HepG2 (cell line): ENCODE measurements at regions not wholly inside any gene's neighbourhood (a gene's known extent, or its start where the extent isn't known, plus 50 kb on each side); places are given as distances from the start of the nearest gene placed in this dataset.

Source experiments
- ATAC-seq: fragments of 200-7000 bp; cut with Tn5 transposase; 3 replicates; pipeline ENCODE4 v1.9.1; 2020; ENCODE audit warnings: mild to moderate bottlenecking, moderate library complexity
- BruUV-seq: library from RNA; stranded (reverse); fragments of 400-500 nt; replicated peaks from 2 replicates; lab custom pipeline; 2021; lab: Mats Ljungman, UMichigan
- CTCF ChIA-PET: fragments of 300-600 bp; formaldehyde crosslinking; extraction: SDS; loops from one replicate; lab custom pipeline; 2021; ENCODE audit warnings: low total read pairs, inconsistent platforms, low intra/inter-chr PET ratio; lab: Yijun Ruan, JAX
- POLR2A ChIA-PET: fragments of 350-600 bp; sonication (Branson Sonifier 250); formaldehyde crosslinking; loops from one replicate; lab custom pipeline; 2020; ENCODE audit warnings: antibody characterized with exemption, inconsistent platforms; lab: Yijun Ruan, JAX
- DNase-seq: peaks from one replicate; pipeline ENCODE4 v3.0.0-alpha.2; 2015; ENCODE audit warnings: low spot score
- FAIRE-seq: peaks from 3 replicates; lab custom pipeline; 2011; peaks lifted over from hg19 to GRCh38; lab: Jason Lieb, UNC
- H2AFZ ChIP-seq: one replicate; pipeline ENCODE4 v1.6.1; 2011; ENCODE audit warnings: low read length, inconsistent platforms
- H3K27ac ChIP-seq: fragments of 300-600 bp; 3 replicates; pipeline ENCODE4 v1.8.0; 2011; ENCODE audit warnings: mixed run types, mild to moderate bottlenecking, mixed read lengths, low read length, inconsistent platforms; ENCODE audit not compliant: insufficient read depth; ENCODE audit errors: extremely low read length
- H3K27me3 ChIP-seq, 2 experiments: fragments of 200-600 bp in 1 of 2; 2 replicates in 1 of 2; 3 replicates in 1 of 2; pipeline versions ENCODE4 v1.6.0 to v1.8.0; 2011; ENCODE audit warnings: low read length in 2 of 2, mild to moderate bottlenecking in 2 of 2, moderate library complexity in 2 of 2, inconsistent platforms in 1 of 2; ENCODE audit not compliant: insufficient read depth in 2 of 2, control insufficient read depth in 1 of 2
- H3K36me3 ChIP-seq, 2 experiments: fragments of 200-600 bp in 1 of 2; replicated peaks in 1 of 2; 2 replicates in 1 of 2; 3 replicates in 1 of 2; pipeline versions ENCODE4 v1.5.1 to v1.8.0; 2011; ENCODE audit warnings: low read length in 2 of 2, inconsistent platforms in 1 of 2; ENCODE audit not compliant: insufficient read depth in 2 of 2, control insufficient read depth in 1 of 2
- H3K4me1 ChIP-seq: 2 replicates; pipeline ENCODE4 v1.5.1; 2012; ENCODE audit warnings: low read length, inconsistent platforms; ENCODE audit not compliant: insufficient read depth
- H3K4me2 ChIP-seq: 2 replicates; pipeline ENCODE4 v1.6.0; 2011; ENCODE audit warnings: low read depth, low read length, inconsistent platforms
- H3K4me3 ChIP-seq, 3 experiments: fragments of 200-600 bp in 1 of 3; sonication (generic), shearing (Covaris generic) in 1 of 3; replicated peaks in 1 of 3; 2 replicates each; pipeline ENCODE4 v1.5.1; 2011 to 2016; ENCODE audit warnings: low read length in 3 of 3, inconsistent platforms in 2 of 3, low read depth in 2 of 3, mild to moderate bottlenecking in 2 of 3, control low read depth in 1 of 3, mixed read lengths in 1 of 3; ENCODE audit not compliant: insufficient read depth in 1 of 3
- H3K79me2 ChIP-seq: one replicate; pipeline ENCODE4 v1.6.1; 2011; ENCODE audit warnings: low read length, inconsistent platforms; ENCODE audit not compliant: insufficient read depth
- H3K9ac ChIP-seq: 2 replicates; pipeline ENCODE4 v1.6.0; 2011; ENCODE audit warnings: mild to moderate bottlenecking, low read depth, low read length, inconsistent platforms; ENCODE audit not compliant: insufficient read depth
- H3K9me3 ChIP-seq: 2 replicates; pipeline ENCODE4 v1.5.1; 2012; ENCODE audit warnings: mild to moderate bottlenecking, low read length
- H4K20me1 ChIP-seq: 2 replicates; pipeline ENCODE4 v1.6.0; 2011; ENCODE audit warnings: inconsistent platforms, mild to moderate bottlenecking, low read length, moderate library complexity; ENCODE audit not compliant: insufficient read depth
- ONECUT2 ChIP-seq: sonication (generic); formaldehyde crosslinking; IDR thresholded peaks from 2 replicates; pipeline ENCODE4 v1.4.0; 2020; ENCODE audit warnings: missing genetic modification reagents
- RORA ChIP-seq: sonication (generic); formaldehyde crosslinking; IDR thresholded peaks from 2 replicates; pipeline ENCODE4 v1.5.0; 2020; ENCODE audit warnings: mild to moderate bottlenecking, missing genetic modification reagents, moderate library complexity
- WGBS: methylation state at CpG from one replicate; pipeline ENCODE4 v1.1.6; 2017; ENCODE audit warnings: low lambda C conversion rate; 5-methylcytosine and 5-hydroxymethylcytosine counted together
- in situ Hi-C: cut with HindIII; loops from 2 replicates; pipeline ENCODE4 v1.10.0; 2017; ENCODE audit warnings: low pct_unique_long_range_greater_than_20kb; ENCODE audit not compliant: extremely low pct_ligation_motif_present
- intact Hi-C: fragments of 100-400 bp; cut with micrococcal nuclease; formaldehyde crosslinking; loops from one replicate; pipeline ENCODE4 v1.10.0; 2022; ENCODE audit not compliant: unreplicated experiment
- TF ChIP-seq, protein P1 (sequence below): sonication (generic); formaldehyde crosslinking; IDR thresholded peaks from 2 replicates; pipeline ENCODE4 v1.4.0; 2020; ENCODE audit warnings: mild to moderate bottlenecking, missing genetic modification reagents
- TF ChIP-seq, protein P2 (sequence below): sonication (generic); formaldehyde crosslinking; IDR thresholded peaks from 2 replicates; pipeline ENCODE4 v1.5.0; 2020; ENCODE audit warnings: missing genetic modification reagents
- TF ChIP-seq, protein P3 (sequence below): sonication (generic); formaldehyde crosslinking; IDR thresholded peaks from 2 replicates; pipeline ENCODE4 v1.8.0; 2022; ENCODE audit warnings: missing genetic modification reagents, mild to moderate bottlenecking, borderline replicate concordance
- TF ChIP-seq, protein P4 (sequence below): sonication (generic); formaldehyde crosslinking; IDR thresholded peaks from 2 replicates; pipeline ENCODE4 v1.4.0; 2020; ENCODE audit warnings: missing genetic modification reagents

DNA sequence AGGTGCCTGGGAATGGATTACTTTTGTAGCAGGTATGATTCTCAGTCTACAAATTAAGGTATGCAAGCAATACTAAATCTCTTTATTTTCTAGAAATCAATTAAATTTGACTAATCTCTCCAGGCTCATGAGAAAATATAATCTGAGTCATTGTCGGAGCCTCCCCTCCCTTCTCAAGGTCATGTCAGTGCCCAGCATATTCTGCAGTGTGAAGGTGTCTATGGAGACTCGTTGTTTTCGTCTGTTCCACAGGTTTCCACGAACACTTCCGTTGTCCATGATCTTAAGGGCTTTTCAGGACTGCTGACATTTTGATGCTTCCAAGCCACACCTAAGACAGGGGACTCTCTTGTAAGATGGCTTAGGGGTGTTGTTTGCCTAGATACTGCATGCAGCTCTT lies 56.6 kb upstream of the SCOC start:
- WGBS = 75% methylated on average over 5 of the region's 5 CpGs
- ATAC-seq (no peak), DNase-seq (no peak), FAIRE-seq (no peak)
- ChIA-PET CTCF (no interaction called here), POLR2A (no interaction called here)
- BruUV-seq = no TSS peak
- H3K27ac ChIP-seq = no peak overlapping the region
- no peak overlapping the region for H3K4me2 ChIP-seq
- H2AFZ ChIP-seq = no peak overlapping the region
- H3K4me3 ChIP-seq = no peak overlapping the region
- intact Hi-C loops (no loop called here), in situ Hi-C loops (no loop called here)
- no peaks in the 10 kb centered on the region for H3K4me1 ChIP-seq
- H3K36me3 ChIP-seq = no peaks in the 10 kb centered on the region
- H3K9me3 ChIP-seq = no peaks in the 10 kb centered on the region
- H3K27me3 ChIP-seq = peaks cover 0 to 5% of the 10 kb centered on the region in 2 experiments; a peak in 1 of 5 replicates
- no peak overlapping the region for H3K9ac ChIP-seq
- H4K20me1 ChIP-seq = no peaks in the 10 kb centered on the region
- H3K79me2 ChIP-seq = no peaks in the 10 kb centered on the region
- TF ChIP-seq ONECUT2 (CRISPR knock-in tag) (no peak), RORA (no peak)
- TF ChIP-seq, protein P1, sequence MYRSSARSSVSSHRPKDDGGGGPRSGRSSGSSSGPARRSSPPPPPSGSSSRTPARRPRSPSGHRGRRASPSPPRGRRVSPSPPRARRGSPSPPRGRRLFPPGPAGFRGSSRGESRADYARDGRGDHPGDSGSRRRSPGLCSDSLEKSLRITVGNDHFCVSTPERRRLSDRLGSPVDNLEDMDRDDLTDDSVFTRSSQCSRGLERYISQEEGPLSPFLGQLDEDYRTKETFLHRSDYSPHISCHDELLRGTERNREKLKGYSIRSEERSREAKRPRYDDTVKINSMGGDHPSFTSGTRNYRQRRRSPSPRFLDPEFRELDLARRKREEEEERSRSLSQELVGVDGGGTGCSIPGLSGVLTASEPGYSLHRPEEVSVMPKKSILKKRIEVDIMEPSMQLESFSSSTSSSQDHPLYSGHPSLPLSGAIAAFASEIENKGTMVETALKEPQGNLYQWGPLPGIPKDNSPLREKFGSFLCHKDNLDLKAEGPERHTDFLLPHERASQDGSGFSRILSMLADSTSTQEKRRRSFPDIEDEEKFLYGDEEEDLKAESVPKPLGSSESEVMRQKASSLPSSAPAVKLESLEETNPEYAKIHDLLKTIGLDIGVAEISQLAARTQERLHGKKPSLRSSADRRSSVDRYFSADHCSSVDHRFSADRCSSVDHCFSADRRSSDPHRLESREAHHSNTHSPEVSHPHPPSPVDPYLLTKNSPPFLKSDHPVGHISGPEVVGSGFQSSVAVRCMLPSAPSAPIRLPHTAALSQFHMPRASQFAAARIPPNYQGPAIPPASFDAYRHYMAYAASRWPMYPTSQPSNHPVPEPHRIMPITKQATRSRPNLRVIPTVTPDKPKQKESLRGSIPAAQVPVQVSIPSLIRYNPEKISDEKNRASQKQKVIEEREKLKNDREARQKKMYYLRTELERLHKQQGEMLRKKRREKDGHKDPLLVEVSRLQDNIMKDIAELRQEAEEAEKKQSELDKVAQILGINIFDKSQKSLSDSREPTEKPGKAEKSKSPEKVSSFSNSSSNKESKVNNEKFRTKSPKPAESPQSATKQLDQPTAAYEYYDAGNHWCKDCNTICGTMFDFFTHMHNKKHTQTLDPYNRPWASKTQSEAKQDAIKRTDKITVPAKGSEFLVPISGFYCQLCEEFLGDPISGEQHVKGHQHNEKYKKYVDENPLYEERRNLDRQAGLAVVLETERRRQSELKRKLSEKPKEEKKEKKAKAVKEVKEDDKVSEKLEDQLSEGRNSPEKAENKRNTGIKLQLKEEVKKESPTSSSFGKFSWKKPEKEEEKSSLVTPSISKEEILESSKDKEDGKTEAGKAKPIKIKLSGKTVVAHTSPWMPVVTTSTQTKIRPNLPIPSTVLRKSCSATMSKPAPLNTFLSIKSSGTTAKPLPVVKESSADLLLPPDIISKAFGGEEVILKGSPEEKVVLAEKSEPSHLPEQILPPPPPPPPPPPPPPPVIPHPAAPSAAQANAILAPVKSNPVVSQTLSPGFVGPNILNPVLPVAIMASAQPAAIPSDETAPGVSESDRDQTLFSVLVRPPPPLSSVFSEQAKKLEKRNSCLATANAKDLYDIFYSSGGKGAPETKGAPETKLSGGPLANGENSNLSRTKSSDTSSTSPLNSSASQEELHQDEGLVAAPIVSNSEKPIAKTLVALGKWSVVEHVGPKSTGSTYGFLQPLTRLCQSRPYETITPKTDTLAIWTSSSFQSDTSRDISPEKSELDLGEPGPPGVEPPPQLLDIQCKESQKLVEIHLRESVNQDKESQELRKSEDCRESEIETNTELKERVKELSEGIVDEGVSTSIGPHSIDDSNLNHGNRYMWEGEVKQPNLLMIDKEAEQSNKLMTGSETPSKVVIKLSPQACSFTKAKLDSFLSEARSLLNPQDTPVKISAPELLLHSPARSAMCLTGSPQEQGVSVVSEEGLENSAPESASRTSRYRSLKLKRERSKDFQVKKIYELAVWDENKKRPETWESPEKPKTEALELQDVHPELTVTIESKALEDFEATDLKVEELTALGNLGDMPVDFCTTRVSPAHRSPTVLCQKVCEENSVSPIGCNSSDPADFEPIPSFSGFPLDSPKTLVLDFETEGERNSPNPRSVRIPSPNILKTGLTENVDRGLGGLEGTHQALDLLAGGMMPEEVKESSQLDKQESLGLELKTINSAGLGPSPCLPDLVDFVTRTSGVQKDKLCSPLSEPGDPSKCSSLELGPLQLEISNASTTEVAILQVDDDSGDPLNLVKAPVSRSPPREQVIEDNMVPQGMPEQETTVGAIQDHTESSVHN (CRISPR knock-in tag) = no peak
- TF ChIP-seq, protein P2, sequence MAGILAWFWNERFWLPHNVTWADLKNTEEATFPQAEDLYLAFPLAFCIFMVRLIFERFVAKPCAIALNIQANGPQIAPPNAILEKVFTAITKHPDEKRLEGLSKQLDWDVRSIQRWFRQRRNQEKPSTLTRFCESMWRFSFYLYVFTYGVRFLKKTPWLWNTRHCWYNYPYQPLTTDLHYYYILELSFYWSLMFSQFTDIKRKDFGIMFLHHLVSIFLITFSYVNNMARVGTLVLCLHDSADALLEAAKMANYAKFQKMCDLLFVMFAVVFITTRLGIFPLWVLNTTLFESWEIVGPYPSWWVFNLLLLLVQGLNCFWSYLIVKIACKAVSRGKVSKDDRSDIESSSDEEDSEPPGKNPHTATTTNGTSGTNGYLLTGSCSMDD (CRISPR knock-in tag) = no peak
- TF ChIP-seq, protein P3, sequence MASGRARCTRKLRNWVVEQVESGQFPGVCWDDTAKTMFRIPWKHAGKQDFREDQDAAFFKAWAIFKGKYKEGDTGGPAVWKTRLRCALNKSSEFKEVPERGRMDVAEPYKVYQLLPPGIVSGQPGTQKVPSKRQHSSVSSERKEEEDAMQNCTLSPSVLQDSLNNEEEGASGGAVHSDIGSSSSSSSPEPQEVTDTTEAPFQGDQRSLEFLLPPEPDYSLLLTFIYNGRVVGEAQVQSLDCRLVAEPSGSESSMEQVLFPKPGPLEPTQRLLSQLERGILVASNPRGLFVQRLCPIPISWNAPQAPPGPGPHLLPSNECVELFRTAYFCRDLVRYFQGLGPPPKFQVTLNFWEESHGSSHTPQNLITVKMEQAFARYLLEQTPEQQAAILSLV = no peak
- TF ChIP-seq, protein P4, sequence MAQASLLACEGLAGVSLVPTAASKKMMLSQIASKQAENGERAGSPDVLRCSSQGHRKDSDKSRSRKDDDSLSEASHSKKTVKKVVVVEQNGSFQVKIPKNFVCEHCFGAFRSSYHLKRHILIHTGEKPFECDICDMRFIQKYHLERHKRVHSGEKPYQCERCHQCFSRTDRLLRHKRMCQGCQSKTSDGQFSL = no peak
